HCT116 (cell line): ENCODE measurements at regions not wholly inside any gene's neighbourhood (a gene's known extent, or its start where the extent isn't known, plus 50 kb on each side); places are given as distances from the start of the nearest gene placed in this dataset.

ENCODE experiments used
- ATAC-seq: fragments of 200-7000 bp; cut with Tn5 transposase; 2 replicates; pipeline ENCODE4 v1.9.1; 2020; ENCODE audit warnings: mild to moderate bottlenecking, moderate library complexity
- BruUV-seq: library from RNA; stranded (reverse); fragments of 400-500 nt; replicated peaks from 2 replicates; lab custom pipeline; 2021; lab: Mats Ljungman, UMichigan
- CTCF ChIA-PET: fragments of 300-600 bp; sonication (Branson Sonifier 250); formaldehyde crosslinking; loops from one replicate; lab custom pipeline; 2021; ENCODE audit warnings: antibody characterized with exemption; lab: Charles Lee
- POLR2A ChIA-PET: fragments of 300-600, 350-600 bp; sonication (Branson Sonifier 250); formaldehyde crosslinking; loops from one replicate; lab custom pipeline; 2021; ENCODE audit warnings: antibody characterized with exemption; lab: Charles Lee
- RAD21 ChIA-PET, 2 experiments: fragments of 300-600 bp; sonication (Branson Sonifier 250); formaldehyde crosslinking; loops; one replicate each; lab custom pipeline; 2023; ENCODE audit warnings: low total read pairs in 2 of 2; ENCODE audit not compliant: uncharacterized antibody in 2 of 2, unreplicated experiment in 2 of 2, low non-redundant PET in 1 of 2; lab: Charles Lee
- DNase-seq: peaks from one replicate; pipeline ENCODE4 v3.0.0-alpha.2; 2010; ENCODE audit warnings: low read depth, low spot score
- H2AFZ ChIP-seq: fragments of 200-600 bp; shearing (Covaris generic), sonication (generic); 2 replicates; pipeline ENCODE4 v1.6.1; 2017; ENCODE audit warnings: low read depth, mixed run types, mixed read lengths, antibody characterized with exemption, low read length; ENCODE audit not compliant: poor library complexity, severe bottlenecking
- H3K27ac ChIP-seq: 2 replicates; pipeline ENCODE4 v1.5.1; 2012; ENCODE audit warnings: low read depth, low read length
- H3K27me3 ChIP-seq: fragments of 200-600 bp; sonication (generic); 2 replicates; pipeline ENCODE4 v1.6.1; 2016; ENCODE audit warnings: mixed run types, low read length, mixed read lengths; ENCODE audit not compliant: insufficient read depth
- H3K36me3 ChIP-seq, 2 experiments: fragments of 200-500 bp in 1 of 2; fragments of 200-600 bp in 1 of 2; sonication (Bioruptor generic) in 1 of 2; sonication (generic) in 1 of 2; 2 replicates each; pipeline versions ENCODE4 v1.5.1 to v1.6.1; 2014 to 2016; ENCODE audit warnings: low read length in 2 of 2, inconsistent platforms in 1 of 2, mixed read lengths in 1 of 2, mixed run types in 1 of 2; ENCODE audit not compliant: insufficient read depth in 2 of 2, control insufficient read depth in 1 of 2
- H3K4me1 ChIP-seq, 2 experiments: fragments of 200-600 bp in 1 of 2; sonication (generic) in 1 of 2; 2 replicates each; pipeline versions ENCODE4 v1.5.1 to v1.6.1; 2012 to 2017; ENCODE audit warnings: low read length in 2 of 2, inconsistent platforms in 1 of 2, mild to moderate bottlenecking in 1 of 2, mixed read lengths in 1 of 2, mixed run types in 1 of 2, moderate library complexity in 1 of 2; ENCODE audit not compliant: insufficient read depth in 2 of 2, control insufficient read depth in 1 of 2
- H3K4me2 ChIP-seq: fragments of 200-600 bp; sonication (generic); 2 replicates; pipeline ENCODE4 v1.6.1; 2017; ENCODE audit warnings: mixed run types, low read length, mixed read lengths
- H3K4me3 ChIP-seq, 2 experiments: fragments of 200-600 bp in 1 of 2; sonication (generic) in 1 of 2; replicated peaks in 1 of 2; 2 replicates each; pipeline ENCODE4 v1.5.1; 2011 to 2016; ENCODE audit warnings: low read length in 2 of 2, control low read depth in 1 of 2, low read depth in 1 of 2, mild to moderate bottlenecking in 1 of 2, mixed read lengths in 1 of 2, mixed run types in 1 of 2
- H3K79me2 ChIP-seq: fragments of 200-600 bp; sonication (generic); 2 replicates; pipeline ENCODE4 v1.6.1; 2017; ENCODE audit warnings: mild to moderate bottlenecking, mixed run types, low read length, moderate library complexity, mixed read lengths; ENCODE audit not compliant: insufficient read depth
- H3K9ac ChIP-seq: fragments of 200-600 bp; sonication (generic); 2 replicates; pipeline ENCODE4 v1.6.1; 2016; ENCODE audit warnings: low read length, mixed read lengths
- H3K9me2 ChIP-seq: fragments of 200-600 bp; sonication (generic), shearing (Covaris generic); 2 replicates; pipeline ENCODE4 v1.6.1; 2017; ENCODE audit warnings: mixed run types, mild to moderate bottlenecking, moderate library complexity; ENCODE audit not compliant: insufficient read depth
- H3K9me3 ChIP-seq, 2 experiments: fragments of 200-500 bp in 1 of 2; fragments of 200-600 bp in 1 of 2; sonication (Bioruptor generic) in 1 of 2; sonication (generic) in 1 of 2; 2 replicates each; pipeline ENCODE4 v1.6.1; 2014 to 2017; ENCODE audit warnings: low read length in 2 of 2, mixed read lengths in 2 of 2, inconsistent platforms in 1 of 2, low read depth in 1 of 2, mild to moderate bottlenecking in 1 of 2, mixed run types in 1 of 2, moderate library complexity in 1 of 2; ENCODE audit not compliant: control insufficient read depth in 1 of 2, insufficient read depth in 1 of 2
- H4K20me1 ChIP-seq: fragments of 200-600 bp; sonication (generic), shearing (Covaris generic); 2 replicates; pipeline ENCODE4 v1.6.1; 2017; ENCODE audit warnings: mixed run types, mild to moderate bottlenecking, moderate library complexity; ENCODE audit not compliant: insufficient read depth
- CBX3 ChIP-seq: IDR thresholded peaks from 2 replicates; pipeline ENCODE4 v1.6.1; 2012; ENCODE audit warnings: low read depth
- CEBPB ChIP-seq: IDR thresholded peaks from 2 replicates; pipeline ENCODE4 v1.6.1; 2012; ENCODE audit warnings: low read depth
- CTCF ChIP-seq, 3 experiments: fragments of 200-600 bp in 1 of 3; sonication (generic) in 1 of 3; IDR thresholded peaks in 2 of 3; conservative IDR thresholded peaks in 1 of 3; 2 replicates each; pipeline ENCODE4 v1.5.1; 2012 to 2017; ENCODE audit warnings: low read depth in 2 of 3, low read length in 2 of 3, antibody characterized with exemption in 1 of 3, borderline replicate concordance in 1 of 3, control low read depth in 1 of 3, mild to moderate bottlenecking in 1 of 3, mixed read lengths in 1 of 3, mixed run types in 1 of 3, moderate library complexity in 1 of 3; ENCODE audit not compliant: insufficient read depth in 1 of 3
- EGR1 ChIP-seq: IDR thresholded peaks from 2 replicates; pipeline ENCODE4 v1.6.1; 2012; ENCODE audit warnings: low read depth
- ELF1 ChIP-seq: IDR thresholded peaks from 2 replicates; pipeline ENCODE4 v1.6.1; 2012; ENCODE audit warnings: low read depth, borderline replicate concordance
- EZH2 ChIP-seq: fragments of 200-600 bp; sonication (generic); IDR thresholded peaks from 2 replicates; pipeline ENCODE4 v1.6.1; 2017; ENCODE audit warnings: antibody characterized with exemption, mixed run types
- FOSL1 ChIP-seq: IDR thresholded peaks from 2 replicates; pipeline ENCODE4 v1.6.1; 2012; ENCODE audit warnings: low read depth
- MAX ChIP-seq: IDR thresholded peaks from 2 replicates; pipeline ENCODE4 v1.6.1; 2012
- POLR2A ChIP-seq: IDR thresholded peaks from 2 replicates; pipeline ENCODE4 v1.7.0; 2011; ENCODE audit warnings: borderline replicate concordance; ENCODE audit not compliant: insufficient read depth, insufficient read length; ENCODE audit errors: extremely low read depth
- POLR2AphosphoS5 ChIP-seq: IDR thresholded peaks from 2 replicates; pipeline ENCODE4 v1.6.1; 2011; ENCODE audit warnings: mild to moderate bottlenecking, low read depth, low read length, moderate library complexity
- RAD21 ChIP-seq: IDR thresholded peaks from 2 replicates; pipeline ENCODE4 v1.6.1; 2012; ENCODE audit warnings: low read depth, mild to moderate bottlenecking
- REST ChIP-seq: IDR thresholded peaks from 2 replicates; pipeline ENCODE4 v1.6.1; 2012; ENCODE audit warnings: low read depth
- ZFX ChIP-seq: fragments of 450-650 bp; IDR thresholded peaks from 2 replicates; pipeline ENCODE4 v1.6.1; 2017
- ZNF274 ChIP-seq: fragments of 200-500 bp; sonication (Bioruptor generic); IDR thresholded peaks from 2 replicates; pipeline ENCODE4 v1.6.1; 2014; ENCODE audit warnings: mild to moderate bottlenecking, low read depth, low read length, inconsistent platforms
- intact Hi-C: fragments of 100-400 bp; cut with micrococcal nuclease; formaldehyde crosslinking; loops from 2 replicates; pipeline ENCODE4 v1.10.0; 2022

DNA sequence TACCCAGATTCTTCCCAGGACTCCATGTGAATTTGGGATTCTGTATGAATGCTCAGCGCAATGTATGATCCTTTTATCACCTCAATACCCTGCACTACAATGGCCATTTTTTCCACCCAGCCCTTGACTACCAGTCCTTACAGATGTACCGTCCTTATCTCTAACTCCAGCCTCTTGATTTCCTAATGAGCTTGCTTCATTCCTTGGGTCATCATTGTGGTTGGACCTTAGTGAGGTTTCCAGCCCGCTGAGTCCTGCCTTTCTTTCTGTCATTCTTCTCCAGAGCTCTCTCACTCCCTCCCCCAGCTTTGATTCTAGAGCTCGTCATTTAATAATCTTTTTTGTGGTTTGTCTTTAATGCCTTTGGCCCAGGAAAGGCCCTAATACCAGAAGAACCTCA is 438.5 kb downstream of the ZNF536 start:
- no peaks in the 10 kb centered on the region for H3K79me2 ChIP-seq
- no peak overlapping the region for H3K4me2 ChIP-seq
- H3K9ac ChIP-seq = no peak overlapping the region
- CTCF ChIA-PET = no interaction called here
- H3K27me3 ChIP-seq = no peaks in the 10 kb centered on the region
- no peaks in the 10 kb centered on the region for H4K20me1 ChIP-seq
- H3K4me1 ChIP-seq = no peaks in the 10 kb centered on the region
- intact Hi-C loops = no loop called here
- RAD21 ChIA-PET = no interaction called here
- no peak overlapping the region for H3K4me3 ChIP-seq
- DNase-seq = no peak
- POLR2A ChIA-PET = no interaction called here
- ATAC-seq = no peak
- H2AFZ ChIP-seq = no peak overlapping the region
- TF ChIP-seq ELF1 (no peak), POLR2AphosphoS5 (no peak), MAX (no peak), EZH2 (no peak), POLR2A (no peak), CEBPB (no peak), EGR1 (no peak), ZNF274 (no peak)
- peaks cover 4 to 25% of the 10 kb centered on the region in 2 experiments; a peak in 2 of 4 replicates for H3K9me3 ChIP-seq
- BruUV-seq = no TSS peak
- no peaks in the 10 kb centered on the region for H3K36me3 ChIP-seq
- H3K9me2 ChIP-seq = no peaks in the 10 kb centered on the region
- no peak overlapping the region for H3K27ac ChIP-seq

- CTCF ChIA-PET = no interaction called here
- TF ChIP-seq EGR1 (no peak), CTCF (IDR thresholded peaks at IDR 0.05 in 2 of 3, conservative IDR thresholded peaks at IDR 0.05 in 1 of 3; ENCODE audit: borderline replicate concordance in 1 of 3, insufficient read depth in 1 of 3, low read depth in 2 of 3, low read length in 2 of 3) (no peak), FOSL1 (no peak), REST (no peak), ZFX (no peak), RAD21 (no peak), POLR2A (no peak), MAX (no peak), ELF1 (no peak), CBX3 (no peak)
Observed at GRCh38 chr19:30807278-30807677, 435.1 kb downstream of the ZNF536 start.

More at GRCh38 chr19:30807278-30807677, 435.1 kb downstream of the ZNF536 start:
- DNase-seq (no peak), ATAC-seq (no peak)
- POLR2A ChIA-PET = no interaction called here
- no TSS peak for BruUV-seq
- Histone ChIP-seq H3K79me2 (no peaks in the 10 kb centered on the region), H3K9ac (no peak overlapping the region), H3K4me3 (no peak overlapping the region), H3K4me1 (no peaks in the 10 kb centered on the region), H3K9me2 (no peaks in the 10 kb centered on the region), H3K36me3 (no peaks in the 10 kb centered on the region), H3K4me2 (no peak overlapping the region), H3K27me3 (no peaks in the 10 kb centered on the region), H4K20me1 (no peaks in the 10 kb centered on the region), H2AFZ (no peak overlapping the region), H3K27ac (no peak overlapping the region), H3K9me3 (peaks cover 5 to 22% of the 10 kb centered on the region in 2 experiments; a peak in 2 of 4 replicates)
- RAD21 ChIA-PET = no interaction called here
- intact Hi-C loops = no loop called here
